HepG2 (cell line): ENCODE measurements at regions not wholly inside any gene's neighbourhood (a gene's known extent, or its start where the extent isn't known, plus 50 kb on each side); places are given as distances from the start of the nearest gene placed in this dataset.

Experiments used
- ATAC-seq: fragments of 200-7000 bp; cut with Tn5 transposase; 3 replicates; pipeline ENCODE4 v1.9.1; 2020; ENCODE audit warnings: mild to moderate bottlenecking, moderate library complexity
- BruUV-seq: library from RNA; stranded (reverse); fragments of 400-500 nt; replicated peaks from 2 replicates; lab custom pipeline; 2021; lab: Mats Ljungman, UMichigan
- CTCF ChIA-PET: fragments of 300-600 bp; formaldehyde crosslinking; extraction: SDS; loops from one replicate; lab custom pipeline; 2021; ENCODE audit warnings: low total read pairs, inconsistent platforms, low intra/inter-chr PET ratio; lab: Yijun Ruan, JAX
- POLR2A ChIA-PET: fragments of 350-600 bp; sonication (Branson Sonifier 250); formaldehyde crosslinking; loops from one replicate; lab custom pipeline; 2020; ENCODE audit warnings: antibody characterized with exemption, inconsistent platforms; lab: Yijun Ruan, JAX
- DNase-seq: peaks from one replicate; pipeline ENCODE4 v3.0.0-alpha.2; 2015; ENCODE audit warnings: low spot score
- FAIRE-seq: peaks from 3 replicates; lab custom pipeline; 2011; peaks lifted over from hg19 to GRCh38; lab: Jason Lieb, UNC
- H2AFZ ChIP-seq: one replicate; pipeline ENCODE4 v1.6.1; 2011; ENCODE audit warnings: low read length, inconsistent platforms
- H3K27ac ChIP-seq: fragments of 300-600 bp; 3 replicates; pipeline ENCODE4 v1.8.0; 2011; ENCODE audit warnings: mixed run types, mild to moderate bottlenecking, mixed read lengths, low read length, inconsistent platforms; ENCODE audit not compliant: insufficient read depth; ENCODE audit errors: extremely low read length
- H3K27me3 ChIP-seq, 2 experiments: fragments of 200-600 bp in 1 of 2; 2 replicates in 1 of 2; 3 replicates in 1 of 2; pipeline versions ENCODE4 v1.6.0 to v1.8.0; 2011; ENCODE audit warnings: low read length in 2 of 2, mild to moderate bottlenecking in 2 of 2, moderate library complexity in 2 of 2, inconsistent platforms in 1 of 2; ENCODE audit not compliant: insufficient read depth in 2 of 2, control insufficient read depth in 1 of 2
- H3K36me3 ChIP-seq, 2 experiments: fragments of 200-600 bp in 1 of 2; replicated peaks in 1 of 2; 2 replicates in 1 of 2; 3 replicates in 1 of 2; pipeline versions ENCODE4 v1.5.1 to v1.8.0; 2011; ENCODE audit warnings: low read length in 2 of 2, inconsistent platforms in 1 of 2; ENCODE audit not compliant: insufficient read depth in 2 of 2, control insufficient read depth in 1 of 2
- H3K4me1 ChIP-seq: 2 replicates; pipeline ENCODE4 v1.5.1; 2012; ENCODE audit warnings: low read length, inconsistent platforms; ENCODE audit not compliant: insufficient read depth
- H3K4me2 ChIP-seq: 2 replicates; pipeline ENCODE4 v1.6.0; 2011; ENCODE audit warnings: low read depth, low read length, inconsistent platforms
- H3K4me3 ChIP-seq, 3 experiments: fragments of 200-600 bp in 1 of 3; sonication (generic), shearing (Covaris generic) in 1 of 3; replicated peaks in 1 of 3; 2 replicates each; pipeline ENCODE4 v1.5.1; 2011 to 2016; ENCODE audit warnings: low read length in 3 of 3, inconsistent platforms in 2 of 3, low read depth in 2 of 3, mild to moderate bottlenecking in 2 of 3, control low read depth in 1 of 3, mixed read lengths in 1 of 3; ENCODE audit not compliant: insufficient read depth in 1 of 3
- H3K79me2 ChIP-seq: one replicate; pipeline ENCODE4 v1.6.1; 2011; ENCODE audit warnings: low read length, inconsistent platforms; ENCODE audit not compliant: insufficient read depth
- H3K9ac ChIP-seq: 2 replicates; pipeline ENCODE4 v1.6.0; 2011; ENCODE audit warnings: mild to moderate bottlenecking, low read depth, low read length, inconsistent platforms; ENCODE audit not compliant: insufficient read depth
- H3K9me3 ChIP-seq: 2 replicates; pipeline ENCODE4 v1.5.1; 2012; ENCODE audit warnings: mild to moderate bottlenecking, low read length
- H4K20me1 ChIP-seq: 2 replicates; pipeline ENCODE4 v1.6.0; 2011; ENCODE audit warnings: inconsistent platforms, mild to moderate bottlenecking, low read length, moderate library complexity; ENCODE audit not compliant: insufficient read depth
- ATF6 ChIP-seq: sonication (generic); formaldehyde crosslinking; conservative IDR thresholded peaks from 2 replicates; pipeline ENCODE4 v1.4.0; 2020; ENCODE audit warnings: missing genetic modification reagents
- FOXK1 ChIP-seq: sonication (generic); formaldehyde crosslinking; IDR thresholded peaks from 2 replicates; pipeline ENCODE4 v1.4.0; 2020; ENCODE audit warnings: low read depth, missing genetic modification reagents, borderline replicate concordance
- FOXP1 ChIP-seq, 2 experiments: fragments of 450-650 bp in 1 of 2; IDR thresholded peaks; 2 replicates each; pipeline ENCODE4 v1.6.1; 2017 to 2018; ENCODE audit warnings: antibody characterized with exemption in 1 of 2
- MEIS1 ChIP-seq: sonication (generic); formaldehyde crosslinking; IDR thresholded peaks from 2 replicates; pipeline ENCODE4 v1.9.0; 2021; ENCODE audit warnings: mild to moderate bottlenecking, missing genetic modification reagents, moderate library complexity, borderline replicate concordance
- TMF1 ChIP-seq: sonication (generic); formaldehyde crosslinking; IDR thresholded peaks from 2 replicates; pipeline ENCODE4 v1.8.1; 2022; ENCODE audit warnings: low read depth, missing genetic modification reagents
- YEATS4 ChIP-seq: sonication (generic); formaldehyde crosslinking; IDR thresholded peaks from 2 replicates; pipeline ENCODE4 v1.4.0; 2020; ENCODE audit warnings: missing genetic modification reagents, borderline replicate concordance
- ZBTB20 ChIP-seq: sonication (generic); formaldehyde crosslinking; IDR thresholded peaks from 2 replicates; pipeline ENCODE4 v1.8.1; 2023; ENCODE audit warnings: missing genetic modification reagents, low read depth, mild to moderate bottlenecking, borderline replicate concordance
- ZBTB34 ChIP-seq: sonication (generic); formaldehyde crosslinking; IDR thresholded peaks from 2 replicates; pipeline ENCODE4 v1.8.0; 2022; ENCODE audit warnings: mild to moderate bottlenecking, missing genetic modification reagents
- ZC3H13 ChIP-seq: sonication (generic); formaldehyde crosslinking; IDR thresholded peaks from 2 replicates; pipeline ENCODE4 v1.8.1; 2023; ENCODE audit warnings: mild to moderate bottlenecking, missing genetic modification reagents, moderate library complexity
- ZNF329 ChIP-seq: sonication (generic); formaldehyde crosslinking; IDR thresholded peaks from 2 replicates; pipeline ENCODE4 v1.9.0; 2021; ENCODE audit warnings: low read depth, mild to moderate bottlenecking, missing genetic modification reagents
- ZNF354B ChIP-seq: sonication (generic); formaldehyde crosslinking; IDR thresholded peaks from 2 replicates; pipeline ENCODE4 v1.8.0; 2022; ENCODE audit warnings: mild to moderate bottlenecking, missing genetic modification reagents
- ZNF468 ChIP-seq: sonication (generic); formaldehyde crosslinking; IDR thresholded peaks from 2 replicates; pipeline ENCODE4 v1.8.0; 2022; ENCODE audit warnings: mild to moderate bottlenecking, moderate library complexity, missing genetic modification reagents
- ZNF556 ChIP-seq: sonication (generic); formaldehyde crosslinking; IDR thresholded peaks from 2 replicates; pipeline ENCODE4 v1.4.0; 2020; ENCODE audit warnings: mild to moderate bottlenecking, missing genetic modification reagents, borderline replicate concordance
- ZNF563 ChIP-seq: sonication (generic); formaldehyde crosslinking; IDR thresholded peaks from 2 replicates; pipeline ENCODE4 v1.8.0; 2022; ENCODE audit warnings: mild to moderate bottlenecking, moderate library complexity, missing genetic modification reagents
- ZNF644 ChIP-seq: IDR thresholded peaks from 2 replicates; pipeline ENCODE4 v1.6.1; 2016; ENCODE audit warnings: low read depth
- ZSCAN12 ChIP-seq: sonication (generic); formaldehyde crosslinking; IDR thresholded peaks from 2 replicates; pipeline ENCODE4 v1.9.0; 2021; ENCODE audit warnings: mild to moderate bottlenecking, missing genetic modification reagents
- WGBS: methylation state at CpG from one replicate; pipeline ENCODE4 v1.1.6; 2017; ENCODE audit warnings: low lambda C conversion rate; 5-methylcytosine and 5-hydroxymethylcytosine counted together
- in situ Hi-C: cut with HindIII; loops from 2 replicates; pipeline ENCODE4 v1.10.0; 2017; ENCODE audit warnings: low pct_unique_long_range_greater_than_20kb; ENCODE audit not compliant: extremely low pct_ligation_motif_present
- intact Hi-C: fragments of 100-400 bp; cut with micrococcal nuclease; formaldehyde crosslinking; loops from one replicate; pipeline ENCODE4 v1.10.0; 2022; ENCODE audit not compliant: unreplicated experiment
- TF ChIP-seq, protein P1 (sequence below): sonication (generic); formaldehyde crosslinking; IDR thresholded peaks from 2 replicates; pipeline ENCODE4 v1.4.0; 2020; ENCODE audit warnings: missing genetic modification reagents
- TF ChIP-seq, protein P2 (sequence below): sonication (generic); formaldehyde crosslinking; IDR thresholded peaks from 2 replicates; pipeline ENCODE4 v1.9.0; 2021; ENCODE audit warnings: missing genetic modification reagents, mild to moderate bottlenecking, borderline replicate concordance

GRCh38 chr20:39660965-39661364 is 698.8 kb downstream of the DHX35 start:
- Histone ChIP-seq H3K36me3 (no peaks in the 10 kb centered on the region), H3K9ac (no peak overlapping the region), H3K4me1 (no peaks in the 10 kb centered on the region), H3K27me3 (no peaks in the 10 kb centered on the region), H2AFZ (no peak overlapping the region), H3K4me3 (no peak overlapping the region), H3K27ac (no peak overlapping the region), H3K9me3 (peaks cover 94% of the 10 kb centered on the region), H3K79me2 (no peaks in the 10 kb centered on the region), H3K4me2 (no peak overlapping the region), H4K20me1 (no peaks in the 10 kb centered on the region)
- in situ Hi-C loops, result no loop called here
- TF ChIP-seq ZBTB20 (CRISPR knock-in tag), result no peak
- no peak for TF ChIP-seq FOXP1 (IDR thresholded peaks at IDR 0.05)
- no peak for TF ChIP-seq FOXP1 (CRISPR knock-in tag; IDR thresholded peaks at IDR 0.05)
- TF ChIP-seq, protein P1, sequence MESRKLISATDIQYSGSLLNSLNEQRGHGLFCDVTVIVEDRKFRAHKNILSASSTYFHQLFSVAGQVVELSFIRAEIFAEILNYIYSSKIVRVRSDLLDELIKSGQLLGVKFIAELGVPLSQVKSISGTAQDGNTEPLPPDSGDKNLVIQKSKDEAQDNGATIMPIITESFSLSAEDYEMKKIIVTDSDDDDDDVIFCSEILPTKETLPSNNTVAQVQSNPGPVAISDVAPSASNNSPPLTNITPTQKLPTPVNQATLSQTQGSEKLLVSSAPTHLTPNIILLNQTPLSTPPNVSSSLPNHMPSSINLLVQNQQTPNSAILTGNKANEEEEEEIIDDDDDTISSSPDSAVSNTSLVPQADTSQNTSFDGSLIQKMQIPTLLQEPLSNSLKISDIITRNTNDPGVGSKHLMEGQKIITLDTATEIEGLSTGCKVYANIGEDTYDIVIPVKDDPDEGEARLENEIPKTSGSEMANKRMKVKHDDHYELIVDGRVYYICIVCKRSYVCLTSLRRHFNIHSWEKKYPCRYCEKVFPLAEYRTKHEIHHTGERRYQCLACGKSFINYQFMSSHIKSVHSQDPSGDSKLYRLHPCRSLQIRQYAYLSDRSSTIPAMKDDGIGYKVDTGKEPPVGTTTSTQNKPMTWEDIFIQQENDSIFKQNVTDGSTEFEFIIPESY (CRISPR knock-in tag), result no peak
- TF ChIP-seq YEATS4 (CRISPR knock-in tag), result no peak
- no peak for TF ChIP-seq ATF6 (CRISPR knock-in tag)
- TF ChIP-seq ZSCAN12 (CRISPR knock-in tag), result no peak
- TF ChIP-seq ZNF556, result no peak
- TF ChIP-seq ZNF468 (CRISPR knock-in tag), result no peak
- TF ChIP-seq FOXK1, result no peak
- no peak for TF ChIP-seq ZNF644 (CRISPR knock-in tag)
- no peak for TF ChIP-seq ZNF329 (CRISPR knock-in tag)
- no peak for TF ChIP-seq ZBTB34 (CRISPR knock-in tag)
- no peak for TF ChIP-seq ZC3H13
- TF ChIP-seq, protein P2, sequence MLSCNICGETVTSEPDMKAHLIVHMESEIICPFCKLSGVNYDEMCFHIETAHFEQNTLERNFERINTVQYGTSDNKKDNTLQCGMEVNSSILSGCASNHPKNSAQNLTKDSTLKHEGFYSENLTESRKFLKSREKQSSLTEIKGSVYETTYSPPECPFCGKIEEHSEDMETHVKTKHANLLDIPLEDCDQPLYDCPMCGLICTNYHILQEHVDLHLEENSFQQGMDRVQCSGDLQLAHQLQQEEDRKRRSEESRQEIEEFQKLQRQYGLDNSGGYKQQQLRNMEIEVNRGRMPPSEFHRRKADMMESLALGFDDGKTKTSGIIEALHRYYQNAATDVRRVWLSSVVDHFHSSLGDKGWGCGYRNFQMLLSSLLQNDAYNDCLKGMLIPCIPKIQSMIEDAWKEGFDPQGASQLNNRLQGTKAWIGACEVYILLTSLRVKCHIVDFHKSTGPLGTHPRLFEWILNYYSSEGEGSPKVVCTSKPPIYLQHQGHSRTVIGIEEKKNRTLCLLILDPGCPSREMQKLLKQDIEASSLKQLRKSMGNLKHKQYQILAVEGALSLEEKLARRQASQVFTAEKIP (CRISPR knock-in tag), result no peak
- no peak for TF ChIP-seq MEIS1 (CRISPR knock-in tag)
- TF ChIP-seq TMF1 (CRISPR knock-in tag), result no peak
- no peak for TF ChIP-seq ZNF354B (CRISPR knock-in tag)
- TF ChIP-seq ZNF563 (CRISPR knock-in tag), result no peak
- CTCF ChIA-PET, result no interaction called here
- 80% methylated on average over 2 of the region's 2 CpGs for WGBS
- POLR2A ChIA-PET, result no interaction called here
- no TSS peak for BruUV-seq
- DNase-seq, result no peak
- FAIRE-seq, result no peak
- intact Hi-C loops, result no loop called here
- ATAC-seq, result no peak
